ENCODE measurements at regions not wholly inside any gene's neighbourhood (a gene's known extent, or its start where the extent isn't known, plus 50 kb on each side); places are given as distances from the start of the nearest gene placed in this dataset.
A peak's percentile ranks its signal among the peaks of the same experiment; 100 is the strongest.

DNA sequence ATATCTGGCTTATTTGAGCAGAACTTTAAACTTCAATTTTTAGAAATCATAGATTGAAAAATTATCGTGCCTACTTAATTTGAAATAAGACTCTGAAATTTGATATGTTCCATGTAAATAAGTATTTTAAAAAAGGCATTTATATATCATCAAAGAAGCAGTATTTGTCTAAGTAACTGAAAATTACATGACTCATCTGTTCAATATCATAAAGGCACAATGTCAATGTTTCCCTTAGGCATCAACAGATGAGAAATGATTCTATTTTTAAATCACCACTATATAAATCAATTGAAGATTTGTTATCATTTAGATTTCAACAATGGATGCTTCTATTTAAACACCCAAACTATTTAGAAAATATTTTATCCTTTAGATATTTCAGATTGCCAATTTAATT lies 142.9 kb upstream of the POU5F2 start:
- DNase-seq (ENCODE audit: low read depth): no peak

GRCh38 chr5:93883459-93883858 lies 142.1 kb upstream of the POU5F2 start:
- DNase-seq (ENCODE audit: low read depth): no peak

GRCh38 chr5:93875693-93876092 lies 134.3 kb upstream of the POU5F2 start:
- no peak for DNase-seq (ENCODE audit: low read depth)

DNA sequence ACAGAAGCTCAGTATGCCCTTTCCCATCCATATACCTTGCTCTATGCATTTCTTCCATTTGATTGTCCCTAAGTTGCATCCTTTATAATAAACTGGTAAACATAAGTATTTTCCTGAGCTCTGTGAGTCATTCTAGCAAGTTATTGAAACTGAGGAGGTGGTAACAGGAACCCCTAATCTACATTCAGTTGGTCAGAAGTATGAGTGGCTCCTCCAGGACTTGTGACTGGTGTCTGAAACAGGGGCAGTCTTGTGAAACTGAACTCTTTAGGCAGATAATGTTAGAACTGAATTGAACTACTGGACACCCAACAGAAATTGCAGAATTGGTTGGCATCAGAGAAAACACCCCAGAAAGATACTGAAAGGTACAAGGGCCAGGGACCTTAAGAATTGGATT lies 133.1 kb upstream of the POU5F2 start:
- no peak for DNase-seq (ENCODE audit: low read depth)

GRCh38 chr5:93874080-93874479 lies 132.7 kb upstream of the POU5F2 start:
- DNase-seq (ENCODE audit: low read depth): peak; percentile 25

DNA sequence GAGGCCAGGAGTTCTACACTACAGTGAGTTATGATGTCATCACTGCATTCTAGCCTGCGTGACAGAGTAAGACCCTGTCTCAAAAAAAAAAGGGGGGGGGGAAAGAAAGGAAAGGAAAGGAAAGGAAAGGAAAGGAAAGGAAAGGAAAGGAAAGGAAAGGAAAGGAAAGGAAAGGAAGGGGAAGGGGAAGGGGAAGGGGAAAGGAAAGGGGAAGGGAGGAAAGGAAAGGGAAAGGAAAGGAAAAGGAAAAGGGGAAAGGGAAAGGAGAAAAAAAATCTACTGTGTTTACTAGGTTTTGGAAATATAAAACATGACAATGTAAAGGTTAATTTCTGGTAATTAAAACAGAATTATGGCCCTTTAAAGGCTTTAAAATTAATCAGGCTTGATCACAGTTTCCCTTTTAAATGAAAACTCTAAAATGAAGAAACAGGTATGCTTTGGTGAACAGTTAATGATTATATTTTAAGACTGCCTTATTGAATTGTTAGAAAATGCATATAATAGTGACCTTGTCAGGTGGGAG lies 131.9 kb upstream of the POU5F2 start:
- no peak for DNase-seq (ENCODE audit: low read depth)

GRCh38 chr5:93870649-93871048 lies 129.2 kb upstream of the POU5F2 start:
- no peak for DNase-seq (ENCODE audit: low read depth)

DNA sequence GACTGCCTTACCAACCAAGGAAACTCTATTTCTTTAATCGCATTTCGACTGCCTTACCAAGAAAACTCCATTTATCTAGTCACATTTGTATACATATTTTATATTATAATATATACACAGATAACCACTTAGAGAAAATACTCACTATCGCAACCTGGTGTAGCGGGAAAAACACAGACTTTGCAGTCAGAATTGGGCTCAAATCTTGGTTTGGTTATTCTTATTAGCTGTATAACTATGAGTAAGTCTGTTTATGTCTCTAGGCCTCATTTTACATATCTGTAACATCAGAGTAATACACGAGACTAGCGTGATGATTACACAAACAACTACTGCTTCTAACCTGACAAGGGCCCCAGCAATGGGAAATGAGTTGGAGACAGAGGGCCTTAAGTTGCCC lies 127.5 kb upstream of the POU5F2 start:
- no peak for DNase-seq (ENCODE audit: low read depth)

GRCh38 chr5:93850311-93850710 lies 108.9 kb upstream of the POU5F2 start:
- no peak for DNase-seq (ENCODE audit: low read depth)

- no peak for DNase-seq (ENCODE audit: low read depth)
Measured at GRCh38 chr5:93845376-93845775, 104.0 kb upstream of the POU5F2 start.

GRCh38 chr5:93831449-93831848 lies 90.0 kb upstream of the POU5F2 start:
- peak; percentile 59 for DNase-seq (ENCODE audit: low read depth)

- no peak for DNase-seq (ENCODE audit: low read depth)
Measured at GRCh38 chr5:93830893-93831292, 89.5 kb upstream of the POU5F2 start.

DNA sequence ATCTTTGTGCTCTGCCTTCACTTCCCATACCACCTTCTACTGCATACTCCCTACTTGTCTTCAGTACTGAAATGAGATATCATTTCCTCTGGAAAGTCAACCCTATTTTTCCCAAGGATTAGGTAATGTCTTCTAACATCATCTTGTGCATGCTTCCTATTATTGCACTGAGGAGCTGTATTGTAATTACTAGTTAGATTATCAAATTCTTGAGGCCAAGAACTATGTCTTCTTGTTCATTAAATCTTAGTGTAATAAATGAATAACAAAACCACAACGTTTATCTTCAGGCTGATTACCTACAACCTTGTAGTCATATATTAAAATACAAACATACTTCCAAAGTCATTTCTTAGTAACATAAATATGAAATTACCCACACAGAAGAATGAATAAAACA lies 87.9 kb upstream of the POU5F2 start:
- DNase-seq (ENCODE audit: low read depth): no peak

GRCh38 chr5:93821891-93822415 lies 80.6 kb upstream of the POU5F2 start:
- no peak for DNase-seq (ENCODE audit: low read depth)

DNA sequence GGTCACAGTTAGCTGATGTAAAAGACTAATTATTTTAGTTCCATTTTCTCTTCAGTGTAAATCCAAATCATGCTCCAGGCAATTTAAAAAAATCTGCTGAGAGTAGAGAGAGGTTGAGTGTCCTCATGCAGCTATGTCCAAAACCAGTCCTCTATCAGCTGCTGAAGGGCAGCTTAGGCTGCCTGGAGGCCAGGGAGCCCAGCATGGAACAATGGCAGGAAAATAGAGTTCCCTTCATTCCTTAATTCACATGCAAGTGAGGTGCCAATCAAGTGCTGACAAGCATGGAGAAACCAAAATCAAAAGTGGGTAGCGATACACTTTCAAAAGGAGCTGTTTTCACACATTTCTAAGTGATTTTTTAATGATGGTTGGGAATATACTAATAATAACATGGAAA lies 78.3 kb upstream of the POU5F2 start:
- DNase-seq (ENCODE audit: low read depth): no peak

DNA sequence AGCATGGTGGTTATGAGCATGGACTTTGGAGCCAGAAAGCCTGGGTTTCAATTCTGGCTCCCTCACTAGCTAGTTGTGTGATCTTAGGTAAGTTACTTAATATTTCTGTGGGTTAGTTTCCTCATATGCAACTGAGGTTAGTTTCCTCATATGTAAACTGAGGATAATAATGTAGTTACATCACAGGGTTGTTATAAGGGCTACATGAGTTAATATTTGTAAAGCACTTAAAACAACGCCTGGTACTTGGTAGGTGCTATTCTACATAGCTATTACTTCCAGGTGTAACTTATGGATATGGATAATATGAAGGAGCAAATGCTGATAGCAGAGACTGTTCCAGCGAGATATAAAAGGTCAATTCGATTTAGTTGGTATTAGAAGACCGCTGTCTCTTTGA lies 69.4 kb upstream of the POU5F2 start:
- DNase-seq (ENCODE audit: low read depth): no peak

DNA sequence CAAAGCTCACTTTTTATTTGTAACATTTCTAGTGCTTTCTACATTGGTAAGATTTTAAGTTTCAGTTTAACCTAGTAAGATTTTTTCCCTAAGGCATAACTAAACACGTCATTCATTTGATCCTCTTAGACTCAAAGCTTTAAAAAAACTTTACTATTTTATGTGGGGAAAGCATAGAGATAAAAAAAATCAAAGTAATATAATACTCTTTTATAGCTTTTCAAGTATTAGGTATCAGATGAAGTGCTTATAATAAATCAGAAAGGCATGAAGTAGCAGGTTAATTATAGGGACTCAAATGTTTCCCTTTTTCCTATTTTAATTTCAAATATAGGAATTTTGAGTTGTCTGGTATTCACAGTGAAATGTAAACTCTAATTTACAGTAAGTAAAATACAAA lies 68.0 kb upstream of the POU5F2 start:
- DNase-seq (ENCODE audit: low read depth): no peak

DNA sequence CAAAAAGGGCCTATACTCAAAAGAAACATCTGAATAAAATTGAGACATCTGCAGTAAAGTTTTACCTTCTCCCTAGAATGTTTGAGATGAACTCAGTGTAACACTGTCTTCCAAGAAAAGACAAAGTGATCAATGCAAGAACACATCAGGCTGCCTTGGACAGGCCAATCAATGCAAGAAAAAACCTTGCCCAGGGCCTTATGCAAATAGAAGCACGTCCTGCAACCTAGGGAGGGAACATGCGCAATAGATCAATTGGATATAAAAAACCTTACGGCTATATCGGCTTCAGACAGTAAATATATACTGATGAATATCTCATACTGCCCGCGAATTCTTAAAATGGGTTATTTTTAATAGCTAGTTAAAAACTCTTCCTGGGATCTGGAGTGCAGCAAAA lies 66.4 kb upstream of the POU5F2 start:
- DNase-seq (ENCODE audit: low read depth): no peak

- DNase-seq (ENCODE audit: low read depth): no peak
Measured at GRCh38 chr5:93805616-93806379, 64.4 kb upstream of the POU5F2 start.

GRCh38 chr5:93800988-93801811 lies 59.8 kb upstream of the POU5F2 start:
- DNase-seq (ENCODE audit: low read depth): peak; percentile 40

DNA sequence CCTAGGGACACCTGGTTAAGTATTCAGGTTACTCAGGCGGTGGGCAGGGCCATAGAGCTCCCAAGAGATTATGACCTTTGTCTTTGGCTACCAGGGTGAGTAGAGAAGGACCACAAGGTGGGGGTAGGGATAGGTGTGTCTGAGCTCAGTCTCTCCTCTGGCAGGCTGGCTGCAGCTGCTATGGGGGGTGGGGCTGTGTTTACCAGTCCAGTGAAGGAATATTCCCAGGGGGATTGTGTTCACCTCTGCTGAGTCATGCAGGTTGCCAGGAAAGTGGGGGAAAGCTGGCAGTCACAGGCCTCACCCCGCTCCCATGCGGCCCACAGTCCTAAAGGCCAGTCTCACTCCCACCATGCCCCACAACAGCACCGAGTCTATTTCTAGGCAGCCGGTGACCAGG lies 53.6 kb upstream of the POU5F2 start:
- peak; percentile 15 for DNase-seq (ENCODE audit: low read depth)

DNA sequence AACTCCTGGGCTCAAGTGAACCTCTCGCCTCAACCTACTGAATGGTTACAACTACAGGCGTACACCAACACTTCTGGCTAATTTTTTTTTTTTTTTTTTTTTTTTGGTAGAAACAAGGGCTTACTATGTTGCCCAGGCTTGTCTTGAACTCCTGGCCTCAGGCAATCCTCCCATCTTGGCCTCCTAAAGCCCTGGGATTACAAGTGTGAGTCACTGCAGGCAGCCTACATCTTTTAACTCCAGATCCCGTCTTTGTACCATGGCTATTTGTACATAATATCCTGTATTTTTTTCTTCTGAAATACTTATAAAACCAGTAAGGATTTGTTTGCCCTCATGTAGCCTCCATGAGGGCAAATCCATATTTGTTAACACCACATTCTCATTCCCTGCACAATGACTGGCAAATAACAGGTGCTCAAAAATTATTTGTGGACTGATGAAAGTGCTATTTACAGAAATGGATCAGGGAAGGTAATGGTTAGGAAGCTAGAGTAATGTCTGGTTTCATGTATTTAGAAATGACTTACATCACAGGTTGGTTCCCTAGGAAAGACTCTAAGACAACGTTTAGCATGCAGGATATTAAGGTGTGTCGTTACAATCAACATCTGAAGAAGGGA lies 51.9 kb upstream of the POU5F2 start:
- DNase-seq (ENCODE audit: low read depth): no peak
